ENCODE measurements at regions not wholly inside any gene's neighbourhood (a gene's known extent, or its start where the extent isn't known, plus 50 kb on each side); places are given as distances from the start of the nearest gene placed in this dataset.

GRCh38 chr12:111247083-111247783 is 121.7 kb downstream of the PHETA1 start (continued):
- no peak for TF ChIP-seq ZNF462 (CRISPR knock-in tag; IDR thresholded peaks at IDR 0.05)
- TF ChIP-seq EZH2 (IDR thresholded peaks at IDR 0.05; ENCODE audit: low read depth, unreplicated experiment): no peak
- no peak for TF ChIP-seq REST (IDR thresholded peaks at IDR 0.05; ENCODE audit: unreplicated experiment)
- no peak for TF ChIP-seq JUNB (IDR thresholded peaks at IDR 0.05; ENCODE audit: unreplicated experiment)
